Stimulated activated CD8-positive, alpha-beta memory T cell treated with anti-CD3 and anti-CD28 coated beads, Interleukin-4, amount 100 ng/mL, for 48 hours (primary cell): ENCODE measurements at regions not wholly inside any gene's neighbourhood (a gene's known extent, or its start where the extent isn't known, plus 50 kb on each side); places are given as distances from the start of the nearest gene placed in this dataset.

Source experiments
- DNase-seq: peaks from one replicate; pipeline ENCODE4 v3.0.0-alpha.2; 2020

DNA sequence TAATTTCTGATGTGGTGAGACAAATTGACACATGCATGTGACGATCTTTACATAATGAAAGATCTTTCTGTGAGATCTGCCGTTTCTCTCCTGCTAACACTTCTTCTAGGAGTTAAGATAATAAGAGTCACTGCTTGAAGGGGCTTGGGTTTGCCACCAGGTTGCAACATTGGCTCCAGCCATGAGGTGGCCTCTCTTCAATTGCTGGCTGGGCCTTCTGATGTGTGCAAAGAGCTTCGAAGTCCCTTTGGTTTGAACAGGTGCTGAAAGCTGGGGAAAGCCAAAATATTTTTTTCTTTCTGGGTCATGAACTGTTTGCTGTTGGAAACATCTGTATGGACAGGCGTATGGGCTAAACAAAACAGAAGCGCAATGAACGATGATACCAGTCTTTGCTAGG, 204.1 kb upstream of the SALL1 start:
- DNase-seq: no peak

DNA sequence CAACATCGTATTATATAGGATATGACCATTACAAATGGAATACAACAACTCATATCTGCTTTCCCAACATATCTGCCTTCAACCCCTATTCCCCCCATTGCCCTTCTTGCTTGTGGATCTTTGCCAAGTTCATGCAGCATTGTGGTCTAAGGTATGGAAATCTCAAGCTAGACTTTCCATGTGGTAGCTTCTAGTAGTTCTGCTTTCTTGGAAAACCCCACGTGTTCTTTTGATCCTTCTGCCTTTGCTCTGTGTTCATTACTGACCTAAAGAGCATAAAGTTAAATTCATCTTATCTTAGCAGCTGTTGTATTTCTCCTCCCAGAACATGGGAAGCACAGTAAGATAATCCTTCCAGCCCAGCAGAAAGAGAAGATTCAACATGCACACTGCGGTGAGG, 202.0 kb upstream of the SALL1 start:
- DNase-seq: no peak

- no peak for DNase-seq
These were observed 198.6 kb upstream of the SALL1 start for GRCh38 chr16:51349626-51350025.

DNA sequence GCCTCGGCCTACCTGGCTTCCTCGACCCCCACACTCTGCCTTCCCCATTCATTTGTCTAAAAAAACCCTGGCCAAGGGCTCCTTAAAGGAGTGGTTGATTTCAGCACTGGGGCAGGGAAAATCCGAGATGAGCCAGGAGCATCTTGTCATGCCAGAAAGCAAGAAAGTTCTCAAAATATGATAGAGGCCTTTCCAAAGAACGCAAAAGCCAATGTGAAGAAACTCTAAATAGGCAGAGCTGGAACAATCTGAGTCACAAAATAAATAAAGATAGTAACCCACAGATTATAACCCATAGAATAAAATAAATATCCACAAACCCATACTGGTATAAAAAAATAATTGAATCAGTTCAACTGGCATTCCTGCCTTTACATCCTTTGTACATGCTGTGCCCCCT, 192.3 kb upstream of the SALL1 start:
- no peak for DNase-seq

DNA sequence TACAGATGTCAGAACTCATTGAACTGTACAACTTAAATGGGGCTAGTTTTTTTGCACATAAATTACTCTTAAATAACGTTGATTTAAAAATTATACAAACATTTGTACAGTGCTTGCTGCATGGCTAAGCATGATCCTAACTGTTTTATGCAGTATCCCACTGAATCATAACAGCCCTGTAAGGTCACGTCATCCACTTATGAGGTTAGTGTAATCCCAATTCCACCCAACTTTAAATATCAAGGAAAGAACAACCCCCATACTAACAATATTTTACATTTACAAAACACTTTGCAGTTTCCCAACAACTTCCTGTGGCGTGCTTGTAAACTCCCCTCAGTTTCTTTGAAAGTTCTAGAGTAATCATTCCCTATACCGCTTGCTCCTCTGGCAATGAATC, 190.1 kb upstream of the SALL1 start:
- DNase-seq: no peak

DNA sequence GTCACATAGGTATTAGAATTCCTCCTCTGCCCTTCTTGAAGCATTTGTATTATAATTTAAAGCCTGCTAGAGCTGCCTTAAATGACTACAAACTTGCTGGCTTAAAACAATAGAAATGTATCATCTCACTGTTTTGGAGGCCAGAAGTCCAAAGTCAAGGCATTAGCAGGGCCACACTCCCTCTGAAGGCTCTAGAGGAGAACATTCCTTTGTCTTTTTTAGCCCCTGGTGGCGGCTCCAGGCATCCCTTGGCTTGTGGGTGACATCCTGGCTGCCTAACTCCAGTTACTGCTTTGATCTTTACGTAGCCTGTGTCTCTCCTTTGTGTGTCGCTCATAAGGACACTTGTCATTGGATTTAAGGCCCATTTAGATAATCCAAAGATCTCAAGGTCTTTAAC, 186.6 kb upstream of the SALL1 start:
- DNase-seq: no peak

GRCh38 chr16:51328733-51329132, 177.7 kb upstream of the SALL1 start:
- DNase-seq: no peak

GRCh38 chr16:51327001-51327400, 175.9 kb upstream of the SALL1 start:
- DNase-seq: no peak

DNA sequence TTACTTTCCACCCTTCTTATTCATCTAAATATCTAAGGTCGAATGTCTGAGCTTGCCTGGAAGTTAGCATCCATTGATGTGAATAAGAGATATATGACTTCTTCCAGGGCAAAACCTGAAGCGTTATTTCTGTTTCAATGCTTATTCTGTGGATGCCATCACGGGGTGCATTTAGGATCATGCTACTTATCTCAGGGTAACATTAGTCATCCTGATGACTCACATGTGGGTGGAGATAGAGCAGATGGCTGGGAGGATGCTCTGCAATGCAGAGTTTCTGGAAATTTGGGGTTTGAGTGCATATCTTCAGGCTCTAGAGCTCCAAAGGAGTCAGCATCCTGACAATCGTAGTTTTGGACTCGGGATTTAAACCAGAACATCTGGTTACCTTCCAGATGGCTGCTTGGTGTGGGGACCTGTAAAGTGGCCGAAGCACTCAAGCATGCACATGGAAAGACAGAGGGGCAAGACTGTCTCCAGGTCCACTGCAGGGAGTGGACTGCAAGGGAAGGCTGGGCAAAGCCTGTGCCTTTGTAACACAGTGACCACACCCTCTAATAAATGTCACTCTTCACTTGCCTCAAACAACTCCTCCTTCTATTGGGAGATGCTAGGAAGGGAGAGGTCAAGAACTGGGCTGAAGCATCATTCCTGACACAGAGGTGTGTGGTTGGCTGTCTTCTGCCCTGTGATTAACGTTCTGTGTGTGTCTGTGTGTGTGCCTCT, 175.2 kb upstream of the SALL1 start:
- DNase-seq: no peak

DNA sequence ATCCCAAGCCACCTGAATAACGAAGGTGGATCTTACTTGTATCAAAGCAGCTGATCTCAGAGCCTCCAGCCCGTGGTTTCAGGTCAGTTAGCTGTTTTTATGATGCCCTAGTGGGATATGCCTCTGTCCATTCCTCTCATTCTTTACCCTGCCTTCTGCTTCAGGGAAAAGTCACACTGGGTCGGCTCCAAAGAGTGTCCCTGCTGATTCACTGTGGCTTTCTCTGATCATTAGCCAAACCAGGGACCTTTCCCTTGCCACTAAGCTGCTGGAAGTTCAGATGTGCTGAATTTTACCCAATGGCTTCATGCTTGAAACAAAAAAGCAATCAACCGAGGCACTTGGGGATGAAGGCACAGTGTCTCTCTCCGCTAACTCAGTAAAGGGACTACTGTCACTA, 170.2 kb upstream of the SALL1 start:
- DNase-seq: no peak

DNA sequence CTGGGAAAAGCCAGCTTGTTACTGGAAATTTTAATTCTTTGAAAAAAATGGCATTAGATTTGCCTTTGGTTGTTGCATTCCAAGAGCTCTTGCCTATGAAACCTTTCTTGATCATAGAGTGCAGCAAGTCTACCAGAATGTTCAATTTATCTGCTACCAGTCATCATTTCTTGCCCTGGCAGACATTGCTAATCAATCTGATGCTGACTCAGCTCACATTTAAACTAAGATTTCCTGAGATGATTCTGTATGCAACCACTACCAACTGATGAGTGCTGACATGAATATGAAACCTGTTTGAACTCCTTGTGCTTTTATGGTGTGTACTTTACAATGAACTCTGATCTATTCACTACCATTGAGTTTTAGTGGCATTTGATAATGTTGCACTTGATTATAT, 166.5 kb upstream of the SALL1 start:
- DNase-seq: no peak

- DNase-seq: no peak
These were observed 162.1 kb upstream of the SALL1 start for GRCh38 chr16:51313198-51313597.

- DNase-seq: no peak
These were observed 161.5 kb upstream of the SALL1 start for GRCh38 chr16:51312363-51313150.

- no peak for DNase-seq
These were observed 159.1 kb upstream of the SALL1 start for GRCh38 chr16:51310159-51310558.

GRCh38 chr16:51306886-51307595, 156.0 kb upstream of the SALL1 start:
- no peak for DNase-seq

GRCh38 chr16:51306116-51306515, 155.0 kb upstream of the SALL1 start:
- no peak for DNase-seq

- no peak for DNase-seq
These were observed 154.3 kb upstream of the SALL1 start for GRCh38 chr16:51305337-51305736.

GRCh38 chr16:51302042-51302441, 151.0 kb upstream of the SALL1 start:
- no peak for DNase-seq

DNA sequence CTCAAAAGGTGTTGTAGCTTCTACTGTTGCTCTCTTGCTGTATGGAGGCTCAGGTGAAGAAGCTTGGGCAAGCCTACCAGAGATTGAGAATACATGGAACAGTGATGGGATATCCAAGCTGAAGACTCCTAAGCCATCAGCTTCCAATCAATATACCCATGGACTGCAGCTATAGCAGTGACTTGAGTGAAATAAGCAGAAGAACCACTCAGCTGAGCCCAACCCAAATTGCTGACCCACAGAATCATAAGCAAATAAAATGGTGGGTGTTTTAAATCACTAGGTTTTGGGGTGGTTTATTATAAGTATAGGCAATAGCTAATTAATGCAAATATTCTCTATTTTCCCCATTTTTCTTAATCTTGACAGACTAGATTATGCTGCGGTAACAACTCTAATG, 147.7 kb upstream of the SALL1 start:
- no peak for DNase-seq

DNA sequence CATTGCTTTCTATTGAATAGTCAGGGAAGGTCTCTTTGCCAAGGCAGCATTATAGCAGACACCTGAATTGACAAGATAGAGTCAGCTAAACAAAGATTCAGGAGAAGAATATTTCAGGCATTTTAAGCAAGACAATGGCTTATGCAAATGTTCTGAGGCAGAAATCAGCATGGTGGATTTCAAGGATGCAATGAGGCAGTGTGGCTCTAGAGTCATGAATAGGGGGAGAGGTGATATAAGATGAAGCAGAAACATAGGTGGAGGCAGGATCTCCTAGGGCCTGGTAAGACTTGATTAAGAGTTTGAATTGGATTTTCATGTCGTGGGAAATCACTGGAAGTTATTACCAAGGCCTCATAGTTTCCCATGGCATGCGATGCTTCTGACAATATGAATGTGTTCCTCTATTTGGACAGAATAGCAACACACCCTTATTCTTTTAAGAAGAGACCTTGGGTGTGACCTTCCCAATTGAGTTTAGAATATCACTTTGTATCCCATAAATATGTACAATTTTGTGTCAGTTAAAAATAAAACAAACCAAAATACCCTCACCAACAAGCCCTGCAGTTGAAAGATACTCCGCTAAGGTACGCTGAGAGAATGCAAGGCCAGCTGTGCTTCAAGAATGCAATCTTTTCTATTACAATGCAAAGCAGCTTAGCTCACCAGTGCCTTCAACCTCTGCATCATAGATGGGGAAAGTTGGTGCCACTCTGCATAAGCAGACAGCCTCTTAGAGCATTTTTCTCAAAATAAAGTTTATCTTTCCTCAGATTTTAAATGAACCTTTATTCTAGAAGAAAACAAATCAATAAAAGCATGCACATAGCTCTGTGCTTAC, 139.6 kb upstream of the SALL1 start:
- no peak for DNase-seq

- no peak for DNase-seq
These were observed 138.3 kb upstream of the SALL1 start for GRCh38 chr16:51289336-51289735.

- no peak for DNase-seq
These were observed 136.2 kb upstream of the SALL1 start for GRCh38 chr16:51287121-51287755.

DNA sequence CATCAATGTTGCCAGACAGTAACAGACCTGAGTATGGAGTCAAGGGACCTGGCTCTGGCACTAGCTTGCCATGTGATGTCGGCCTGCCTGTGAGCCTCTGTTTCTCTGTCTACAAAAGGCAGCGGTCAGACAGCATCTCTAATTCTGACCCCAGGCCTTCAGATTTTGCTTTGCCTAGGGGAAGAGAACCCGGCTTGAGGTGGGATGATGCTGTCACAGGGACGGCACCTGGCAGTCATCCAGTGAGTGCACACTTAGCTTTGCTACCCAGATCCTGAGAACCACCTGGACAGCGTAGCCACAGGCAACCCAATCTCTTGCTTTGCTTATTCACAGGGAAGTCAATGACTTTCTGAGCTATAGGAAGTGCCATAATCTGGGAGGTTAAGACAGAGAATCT, 135.2 kb upstream of the SALL1 start:
- no peak for DNase-seq
